K562 (cell line): ENCODE measurements at regions not wholly inside any gene's neighbourhood (a gene's known extent, or its start where the extent isn't known, plus 50 kb on each side); places are given as distances from the start of the nearest gene placed in this dataset.

Experiments used
- ESRRA ChIP-seq: fragments of 450-650 bp; IDR thresholded peaks from 2 replicates; pipeline ENCODE4 v1.6.1; 2014; ENCODE audit warnings: low read depth, mild to moderate bottlenecking, moderate library complexity, borderline replicate concordance
- MAX ChIP-seq: sonication (generic); formaldehyde crosslinking; IDR thresholded peaks from 2 replicates; pipeline ENCODE4 v1.9.0; 2022; ENCODE audit warnings: mild to moderate bottlenecking, missing genetic modification reagents
- POLR2A ChIP-seq: fragments of 450-650 bp; conservative IDR thresholded peaks from 2 replicates; pipeline ENCODE4 v1.6.1; 2016
- POLR3A ChIP-seq: IDR thresholded peaks from 2 replicates; pipeline ENCODE4 v1.6.1; 2011; ENCODE audit warnings: borderline replicate concordance, mild to moderate bottlenecking, moderate library complexity; ENCODE audit not compliant: insufficient read length, insufficient read depth; ENCODE audit errors: extremely low read depth
- ZC3H4 ChIP-seq: sonication (generic); formaldehyde crosslinking; IDR thresholded peaks from 2 replicates; pipeline ENCODE4 v1.9.0; 2021; ENCODE audit warnings: missing genetic modification reagents, borderline replicate concordance
- TF ChIP-seq, protein P1 (sequence below): fragments of 250-450 bp; sonication (Bioruptor Pico); IDR thresholded peaks from 2 replicates; pipeline ENCODE4 v1.4.0; 2020
- TF ChIP-seq, protein P2 (sequence below): sonication (generic); formaldehyde crosslinking; IDR thresholded peaks from 2 replicates; pipeline ENCODE4 v1.8.0; 2022; ENCODE audit warnings: mild to moderate bottlenecking, missing genetic modification reagents

DNA sequence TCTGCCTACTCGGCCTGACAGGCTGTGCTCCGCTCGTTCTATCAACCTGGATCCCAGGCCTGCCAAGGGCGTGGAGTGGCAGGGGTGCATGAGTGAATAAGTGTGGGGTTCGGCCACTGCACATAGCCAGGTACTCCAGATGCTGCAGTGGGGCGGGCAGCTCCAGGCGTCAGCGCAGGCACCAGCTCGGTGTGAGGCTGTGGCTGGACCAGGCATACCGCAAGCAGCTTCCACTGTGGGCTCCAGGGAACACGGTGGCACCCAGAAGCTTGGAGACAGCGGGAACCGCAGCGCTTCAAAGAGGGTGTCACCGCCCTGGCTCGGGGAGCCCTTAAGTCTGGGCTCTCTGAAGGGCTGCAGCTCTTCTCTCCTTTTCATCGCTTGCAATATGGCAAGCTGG, 1630.2 kb downstream of the OLFM4 start:
- TF ChIP-seq, protein P1, sequence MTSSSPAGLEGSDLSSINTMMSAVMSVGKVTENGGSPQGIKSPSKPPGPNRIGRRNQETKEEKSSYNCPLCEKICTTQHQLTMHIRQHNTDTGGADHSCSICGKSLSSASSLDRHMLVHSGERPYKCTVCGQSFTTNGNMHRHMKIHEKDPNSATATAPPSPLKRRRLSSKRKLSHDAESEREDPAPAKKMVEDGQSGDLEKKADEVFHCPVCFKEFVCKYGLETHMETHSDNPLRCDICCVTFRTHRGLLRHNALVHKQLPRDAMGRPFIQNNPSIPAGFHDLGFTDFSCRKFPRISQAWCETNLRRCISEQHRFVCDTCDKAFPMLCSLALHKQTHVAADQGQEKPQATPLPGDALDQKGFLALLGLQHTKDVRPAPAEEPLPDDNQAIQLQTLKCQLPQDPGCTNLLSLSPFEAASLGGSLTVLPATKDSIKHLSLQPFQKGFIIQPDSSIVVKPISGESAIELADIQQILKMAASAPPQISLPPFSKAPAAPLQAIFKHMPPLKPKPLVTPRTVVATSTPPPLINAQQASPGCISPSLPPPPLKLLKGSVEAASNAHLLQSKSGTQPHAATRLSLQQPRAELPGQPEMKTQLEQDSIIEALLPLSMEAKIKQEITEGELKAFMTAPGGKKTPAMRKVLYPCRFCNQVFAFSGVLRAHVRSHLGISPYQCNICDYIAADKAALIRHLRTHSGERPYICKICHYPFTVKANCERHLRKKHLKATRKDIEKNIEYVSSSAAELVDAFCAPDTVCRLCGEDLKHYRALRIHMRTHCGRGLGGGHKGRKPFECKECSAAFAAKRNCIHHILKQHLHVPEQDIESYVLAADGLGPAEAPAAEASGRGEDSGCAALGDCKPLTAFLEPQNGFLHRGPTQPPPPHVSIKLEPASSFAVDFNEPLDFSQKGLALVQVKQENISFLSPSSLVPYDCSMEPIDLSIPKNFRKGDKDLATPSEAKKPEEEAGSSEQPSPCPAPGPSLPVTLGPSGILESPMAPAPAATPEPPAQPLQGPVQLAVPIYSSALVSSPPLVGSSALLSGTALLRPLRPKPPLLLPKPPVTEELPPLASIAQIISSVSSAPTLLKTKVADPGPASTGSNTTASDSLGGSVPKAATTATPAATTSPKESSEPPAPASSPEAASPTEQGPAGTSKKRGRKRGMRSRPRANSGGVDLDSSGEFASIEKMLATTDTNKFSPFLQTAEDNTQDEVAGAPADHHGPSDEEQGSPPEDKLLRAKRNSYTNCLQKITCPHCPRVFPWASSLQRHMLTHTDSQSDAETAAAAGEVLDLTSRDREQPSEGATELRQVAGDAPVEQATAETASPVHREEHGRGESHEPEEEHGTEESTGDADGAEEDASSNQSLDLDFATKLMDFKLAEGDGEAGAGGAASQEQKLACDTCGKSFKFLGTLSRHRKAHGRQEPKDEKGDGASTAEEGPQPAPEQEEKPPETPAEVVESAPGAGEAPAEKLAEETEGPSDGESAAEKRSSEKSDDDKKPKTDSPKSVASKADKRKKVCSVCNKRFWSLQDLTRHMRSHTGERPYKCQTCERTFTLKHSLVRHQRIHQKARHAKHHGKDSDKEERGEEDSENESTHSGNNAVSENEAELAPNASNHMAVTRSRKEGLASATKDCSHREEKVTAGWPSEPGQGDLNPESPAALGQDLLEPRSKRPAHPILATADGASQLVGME (CRISPR knock-in tag), result no peak
- TF ChIP-seq ESRRA, result no peak
- no peak for TF ChIP-seq MAX (CRISPR knock-in tag)
- TF ChIP-seq POLR3A, result no peak
- TF ChIP-seq POLR2A, result no peak
- TF ChIP-seq ZC3H4 (CRISPR knock-in tag), result no peak
- TF ChIP-seq, protein P2, sequence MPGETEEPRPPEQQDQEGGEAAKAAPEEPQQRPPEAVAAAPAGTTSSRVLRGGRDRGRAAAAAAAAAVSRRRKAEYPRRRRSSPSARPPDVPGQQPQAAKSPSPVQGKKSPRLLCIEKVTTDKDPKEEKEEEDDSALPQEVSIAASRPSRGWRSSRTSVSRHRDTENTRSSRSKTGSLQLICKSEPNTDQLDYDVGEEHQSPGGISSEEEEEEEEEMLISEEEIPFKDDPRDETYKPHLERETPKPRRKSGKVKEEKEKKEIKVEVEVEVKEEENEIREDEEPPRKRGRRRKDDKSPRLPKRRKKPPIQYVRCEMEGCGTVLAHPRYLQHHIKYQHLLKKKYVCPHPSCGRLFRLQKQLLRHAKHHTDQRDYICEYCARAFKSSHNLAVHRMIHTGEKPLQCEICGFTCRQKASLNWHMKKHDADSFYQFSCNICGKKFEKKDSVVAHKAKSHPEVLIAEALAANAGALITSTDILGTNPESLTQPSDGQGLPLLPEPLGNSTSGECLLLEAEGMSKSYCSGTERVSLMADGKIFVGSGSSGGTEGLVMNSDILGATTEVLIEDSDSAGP, result no peak
